Endothelial cell of umbilical vein (primary cell): ENCODE measurements at regions not wholly inside any gene's neighbourhood (a gene's known extent, or its start where the extent isn't known, plus 50 kb on each side); places are given as distances from the start of the nearest gene placed in this dataset.
A peak's percentile ranks its signal among the peaks of the same experiment; 100 is the strongest.

Experiments used
- BruUV-seq: library from RNA; stranded (reverse); fragments of 400-500 nt; replicated peaks from 2 replicates; lab custom pipeline; 2021; lab: Mats Ljungman, UMichigan
- CTCF ChIA-PET: fragments of 300-600, 350-600 bp; sonication (Branson Sonifier 250); formaldehyde crosslinking; loops from one replicate; lab custom pipeline; 2021; ENCODE audit warnings: antibody characterized with exemption, inconsistent platforms; lab: Charles Lee
- POLR2A ChIA-PET: fragments of 300-600, 350-600 bp; sonication (Branson Sonifier 250); formaldehyde crosslinking; loops from one replicate; lab custom pipeline; 2021; ENCODE audit warnings: antibody characterized with exemption, inconsistent platforms; lab: Charles Lee
- DNase-seq: peaks from one replicate; pipeline ENCODE4 v3.0.0-alpha.2; 2011; ENCODE audit warnings: low read depth, low spot score
- FAIRE-seq: peaks from 2 replicates; lab custom pipeline; 2011; peaks lifted over from hg19 to GRCh38; lab: Jason Lieb, UNC
- H2AFZ ChIP-seq: 2 replicates; pipeline ENCODE4 v1.6.0; 2012; ENCODE audit warnings: low read depth, low read length, control low read depth, inconsistent platforms
- H3K27ac ChIP-seq: 2 replicates; pipeline ENCODE4 v1.5.1; 2011; ENCODE audit warnings: low read depth, mild to moderate bottlenecking, control low read depth, low read length, moderate library complexity; ENCODE audit not compliant: insufficient read depth
- H3K27me3 ChIP-seq, 2 experiments: 2 replicates each; pipeline versions ENCODE4 v1.6.0 to v1.6.1; 2011; ENCODE audit warnings: low read length in 2 of 2, mixed read lengths in 1 of 2; ENCODE audit not compliant: control insufficient read depth in 2 of 2, insufficient read depth in 2 of 2
- H3K36me3 ChIP-seq, 2 experiments: 2 replicates in 1 of 2; 3 replicates in 1 of 2; pipeline ENCODE4 v1.5.1; 2011; ENCODE audit warnings: low read length in 2 of 2, mild to moderate bottlenecking in 1 of 2, moderate library complexity in 1 of 2; ENCODE audit not compliant: control insufficient read depth in 2 of 2, insufficient read depth in 2 of 2; ENCODE audit errors: extremely low read depth in 1 of 2
- H3K4me1 ChIP-seq: 3 replicates; pipeline ENCODE4 v1.5.1; 2011; ENCODE audit warnings: mild to moderate bottlenecking, low read length; ENCODE audit not compliant: control insufficient read depth, insufficient read depth; ENCODE audit errors: extremely low read depth
- H3K4me2 ChIP-seq: 2 replicates; pipeline ENCODE4 v1.6.1; 2011; ENCODE audit warnings: low read length, control low read depth, mixed read lengths; ENCODE audit not compliant: insufficient read depth
- H3K4me3 ChIP-seq, 3 experiments: fragments of 200-600 bp in 1 of 3; sonication (generic), shearing (Covaris generic) in 1 of 3; replicated peaks in 1 of 3; 2 replicates each; pipeline ENCODE4 v1.5.1; 2011 to 2016; ENCODE audit warnings: control low read depth in 3 of 3, low read length in 3 of 3, mild to moderate bottlenecking in 2 of 3, inconsistent platforms in 1 of 3, low read depth in 1 of 3, moderate library complexity in 1 of 3; ENCODE audit not compliant: insufficient read depth in 1 of 3
- H3K79me2 ChIP-seq: 2 replicates; pipeline ENCODE4 v1.6.0; 2012; ENCODE audit warnings: low read length, inconsistent platforms; ENCODE audit not compliant: control insufficient read depth, insufficient read depth
- H3K9ac ChIP-seq: replicated peaks from 2 replicates; pipeline ENCODE3; 2011; ENCODE audit warnings: low read length, control low read depth; ENCODE audit not compliant: insufficient read depth; ENCODE audit errors: extremely low read depth
- H3K9me1 ChIP-seq: replicated peaks from 3 replicates; pipeline ENCODE4 v1.6.0; 2011; ENCODE audit warnings: mild to moderate bottlenecking, low read length; ENCODE audit not compliant: control insufficient read depth, insufficient read depth; ENCODE audit errors: extremely low read depth
- H3K9me3 ChIP-seq: replicated peaks from 2 replicates; pipeline ENCODE4 v1.5.1; 2012; ENCODE audit warnings: low read length, inconsistent platforms; ENCODE audit not compliant: control insufficient read depth, insufficient read depth
- H4K20me1 ChIP-seq: replicated peaks from 2 replicates; pipeline ENCODE3; 2011; ENCODE audit warnings: mild to moderate bottlenecking, low read length; ENCODE audit not compliant: control insufficient read depth, insufficient read depth; ENCODE audit errors: extremely low read depth
- FOS ChIP-seq: IDR thresholded peaks from 2 replicates; pipeline ENCODE4 v1.6.1; 2011; ENCODE audit warnings: mild to moderate bottlenecking, low read length, moderate library complexity, borderline replicate concordance; ENCODE audit not compliant: insufficient read depth
- JUN ChIP-seq: IDR thresholded peaks from 2 replicates; pipeline ENCODE4 v1.6.1; 2011; ENCODE audit warnings: borderline replicate concordance, low read depth; ENCODE audit not compliant: insufficient read length, insufficient read depth
- MYC ChIP-seq: IDR thresholded peaks from one replicate; pipeline ENCODE4 v1.6.1; 2011; ENCODE audit warnings: mild to moderate bottlenecking, low read depth, low read length
- POLR2A ChIP-seq: IDR thresholded peaks from 2 replicates; pipeline ENCODE4 v1.6.1; 2012; ENCODE audit warnings: low read depth, mild to moderate bottlenecking, control low read depth, low read length
- dilution Hi-C: fragments of 300-500 bp; cut with MboI; formaldehyde crosslinking; loops from one replicate; pipeline ENCODE4 v1.15.0; 2019; ENCODE audit warnings: low sequenced_read_pairs; ENCODE audit not compliant: extremely low pct_ligation_motif_present
- intact Hi-C: fragments of 100-400 bp; cut with micrococcal nuclease; formaldehyde crosslinking; loops from one replicate; pipeline ENCODE4 v1.10.0; 2022
- TF ChIP-seq, protein P1 (sequence below), 2 donors: IDR thresholded peaks; 1 replicate in 1 of 2; 2 replicates in 1 of 2; pipeline ENCODE4 v1.5.1; 2011; ENCODE audit warnings: low read length in 2 of 2, mild to moderate bottlenecking in 2 of 2, moderate library complexity in 2 of 2, control low read depth in 1 of 2, inconsistent platforms in 1 of 2, low read depth in 1 of 2; ENCODE audit not compliant: insufficient read depth in 1 of 2; ENCODE audit errors: extremely low read depth in 1 of 2
- TF ChIP-seq, protein P2 (sequence below): IDR thresholded peaks from 2 replicates; pipeline ENCODE4 v1.6.1; 2011; ENCODE audit not compliant: insufficient read depth, insufficient read length

DNA sequence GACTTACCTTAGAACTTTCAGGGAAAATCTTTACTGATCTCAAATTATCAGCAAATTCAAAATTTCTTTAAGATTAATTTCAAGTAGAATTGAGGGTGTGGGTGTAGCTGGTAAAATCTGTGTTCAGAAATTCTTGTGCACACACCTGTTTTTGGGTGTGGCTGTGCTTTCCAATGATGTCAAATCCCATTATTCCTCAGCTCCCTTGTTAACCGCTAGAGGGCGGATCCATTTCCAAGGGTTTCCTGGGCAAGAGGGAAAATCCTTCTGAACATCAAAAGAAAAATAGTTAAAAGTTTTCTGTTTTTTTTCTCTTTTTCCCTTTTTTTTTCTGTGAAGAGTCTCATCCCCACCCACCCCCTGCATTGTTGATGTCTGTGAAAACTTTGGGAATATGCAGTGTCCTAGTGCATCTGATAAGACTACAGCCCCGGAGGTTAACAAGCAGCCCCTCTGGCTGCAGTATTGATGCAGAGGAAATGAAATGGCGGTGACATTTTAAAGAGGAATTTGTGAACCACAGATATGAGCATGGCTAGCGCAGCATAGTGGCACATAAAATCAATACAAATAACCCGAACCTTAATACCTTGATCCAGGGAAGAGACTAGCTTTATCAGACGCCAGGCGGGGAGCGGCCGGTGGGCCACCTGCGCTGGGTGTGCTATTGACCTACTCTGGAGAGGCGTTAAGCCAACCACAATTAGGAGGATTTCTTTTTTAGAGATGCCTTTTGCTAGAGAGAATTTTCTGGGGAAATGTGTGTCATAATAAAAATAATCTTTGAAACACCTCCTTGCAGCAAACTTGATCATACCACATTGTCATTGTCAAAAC, 130.9 kb downstream of the FOXA2 start:
- no peak overlapping the region for H3K27ac ChIP-seq
- no peaks in the 10 kb centered on the region for H3K79me2 ChIP-seq
- H3K9me3 ChIP-seq: no peaks in the 10 kb centered on the region
- TF ChIP-seq, protein P1, sequence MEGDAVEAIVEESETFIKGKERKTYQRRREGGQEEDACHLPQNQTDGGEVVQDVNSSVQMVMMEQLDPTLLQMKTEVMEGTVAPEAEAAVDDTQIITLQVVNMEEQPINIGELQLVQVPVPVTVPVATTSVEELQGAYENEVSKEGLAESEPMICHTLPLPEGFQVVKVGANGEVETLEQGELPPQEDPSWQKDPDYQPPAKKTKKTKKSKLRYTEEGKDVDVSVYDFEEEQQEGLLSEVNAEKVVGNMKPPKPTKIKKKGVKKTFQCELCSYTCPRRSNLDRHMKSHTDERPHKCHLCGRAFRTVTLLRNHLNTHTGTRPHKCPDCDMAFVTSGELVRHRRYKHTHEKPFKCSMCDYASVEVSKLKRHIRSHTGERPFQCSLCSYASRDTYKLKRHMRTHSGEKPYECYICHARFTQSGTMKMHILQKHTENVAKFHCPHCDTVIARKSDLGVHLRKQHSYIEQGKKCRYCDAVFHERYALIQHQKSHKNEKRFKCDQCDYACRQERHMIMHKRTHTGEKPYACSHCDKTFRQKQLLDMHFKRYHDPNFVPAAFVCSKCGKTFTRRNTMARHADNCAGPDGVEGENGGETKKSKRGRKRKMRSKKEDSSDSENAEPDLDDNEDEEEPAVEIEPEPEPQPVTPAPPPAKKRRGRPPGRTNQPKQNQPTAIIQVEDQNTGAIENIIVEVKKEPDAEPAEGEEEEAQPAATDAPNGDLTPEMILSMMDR (IDR thresholded peaks at IDR 0.05; ENCODE audit: extremely low read depth in 1 of 2, insufficient read depth in 1 of 2, low read depth in 1 of 2, low read length in 2 of 2): peak; percentile 55 to 64
- TF ChIP-seq, protein P2, sequence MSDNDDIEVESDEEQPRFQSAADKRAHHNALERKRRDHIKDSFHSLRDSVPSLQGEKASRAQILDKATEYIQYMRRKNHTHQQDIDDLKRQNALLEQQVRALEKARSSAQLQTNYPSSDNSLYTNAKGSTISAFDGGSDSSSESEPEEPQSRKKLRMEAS: no peak
- no peak for TF ChIP-seq JUN
- no peak for TF ChIP-seq FOS
- TF ChIP-seq MYC: no peak
- no peak for TF ChIP-seq POLR2A
- dilution Hi-C loops (no loop called here), intact Hi-C loops (loop anchor here (1.0 to 2.0 kb wide), 3 partner anchors 115 to 231 kb away; no protein-coding TSS in a partner anchor)
- peak; percentile 11 for DNase-seq
- no peaks in the 10 kb centered on the region for H3K36me3 ChIP-seq
- H3K4me2 ChIP-seq: no peak overlapping the region
- no peaks in the 10 kb centered on the region for H3K9me1 ChIP-seq
- no peaks in the 10 kb centered on the region for H3K4me1 ChIP-seq
- no peaks in the 10 kb centered on the region for H4K20me1 ChIP-seq
- no TSS peak for BruUV-seq
- ChIA-PET CTCF (interaction anchor here (0.6 to 3.4 kb wide), 24 partner anchors 9 to 1217 kb away, joined by 3 to 34 read pairs (median 4); no protein-coding TSS in a partner anchor), POLR2A (interaction anchor here (0.7 kb wide), 1 partner anchor 423 kb away, joined by 3 read pairs; no protein-coding TSS in a partner anchor)
- H3K9ac ChIP-seq: no peak overlapping the region
- H2AFZ ChIP-seq: no peak overlapping the region
- peaks cover 0 to 2% of the 10 kb centered on the region in 2 experiments for H3K27me3 ChIP-seq
- FAIRE-seq: no peak
- no peak overlapping the region for H3K4me3 ChIP-seq
